ENCODE measurements at regions not wholly inside any gene's neighbourhood (a gene's known extent, or its start where the extent isn't known, plus 50 kb on each side); places are given as distances from the start of the nearest gene placed in this dataset.
"Not testable (repeated sequence)": the region's sequence is repeated elsewhere in the genome, so short reads cannot be mapped to it uniquely, and the experiment has no call there.

- H3K27me3 ChIP-seq (ENCODE audit: insufficient read depth, low read length) = no peaks in the 10 kb centered on the region
- H3K4me3 ChIP-seq (ENCODE audit: low read length) = no peak overlapping the region
- H3K4me1 ChIP-seq (ENCODE audit: insufficient read depth, low read length) = no peaks in the 10 kb centered on the region
- no peak overlapping the region for H2AFZ ChIP-seq (ENCODE audit: low read depth, low read length)
- H3K9me3 ChIP-seq (ENCODE audit: low read length) = no peaks in the 10 kb centered on the region
- no peaks in the 10 kb centered on the region for H3K36me3 ChIP-seq (ENCODE audit: insufficient read depth, low read length)
These were observed 544.7 kb upstream of the PTGER4 start for GRCh38 chr5:40134883-40135520.

- H3K36me3 ChIP-seq (ENCODE audit: insufficient read depth, low read length) = no peaks in the 10 kb centered on the region
- no peak overlapping the region for H2AFZ ChIP-seq (ENCODE audit: low read depth, low read length)
- H3K9me3 ChIP-seq (ENCODE audit: low read length) = no peaks in the 10 kb centered on the region
- no peak overlapping the region for H3K4me3 ChIP-seq (ENCODE audit: low read length)
- H3K4me1 ChIP-seq (ENCODE audit: insufficient read depth, low read length) = no peaks in the 10 kb centered on the region
- no peaks in the 10 kb centered on the region for H3K27me3 ChIP-seq (ENCODE audit: insufficient read depth, low read length)
These were observed 555.3 kb upstream of the PTGER4 start for GRCh38 chr5:40124367-40124766.

GRCh38 chr5:40121236-40121635, 558.5 kb upstream of the PTGER4 start:
- Histone ChIP-seq H2AFZ (ENCODE audit: low read depth, low read length) (no peak overlapping the region), H3K4me3 (ENCODE audit: low read length) (no peak overlapping the region), H3K4me1 (ENCODE audit: insufficient read depth, low read length) (no peaks in the 10 kb centered on the region), H3K27me3 (ENCODE audit: insufficient read depth, low read length) (no peaks in the 10 kb centered on the region), H3K36me3 (ENCODE audit: insufficient read depth, low read length) (no peaks in the 10 kb centered on the region), H3K9me3 (ENCODE audit: low read length) (no peaks in the 10 kb centered on the region)

GRCh38 chr5:40112875-40113274, 566.8 kb upstream of the PTGER4 start:
- Histone ChIP-seq H3K36me3 (ENCODE audit: insufficient read depth, low read length) (no peaks in the 10 kb centered on the region), H3K27me3 (ENCODE audit: insufficient read depth, low read length) (no peaks in the 10 kb centered on the region), H3K4me3 (ENCODE audit: low read length) (no peak overlapping the region), H3K9me3 (ENCODE audit: low read length) (no peaks in the 10 kb centered on the region), H3K4me1 (ENCODE audit: insufficient read depth, low read length) (no peaks in the 10 kb centered on the region), H2AFZ (ENCODE audit: low read depth, low read length) (no peak overlapping the region)

- not testable (repeated sequence) for H3K36me3 ChIP-seq (ENCODE audit: insufficient read depth, low read length); H3K4me1 ChIP-seq (ENCODE audit: insufficient read depth, low read length); H3K27me3 ChIP-seq (ENCODE audit: insufficient read depth, low read length); H2AFZ ChIP-seq (ENCODE audit: low read depth, low read length); H3K9me3 ChIP-seq (ENCODE audit: low read length); H3K4me3 ChIP-seq (ENCODE audit: low read length)
These were observed 568.7 kb upstream of the PTGER4 start for GRCh38 chr5:40111036-40111435.

GRCh38 chr5:40108764-40109390, 570.8 kb upstream of the PTGER4 start:
- H3K27me3 ChIP-seq (ENCODE audit: insufficient read depth, low read length); H3K4me3 ChIP-seq (ENCODE audit: low read length); H2AFZ ChIP-seq (ENCODE audit: low read depth, low read length); H3K9me3 ChIP-seq (ENCODE audit: low read length); H3K36me3 ChIP-seq (ENCODE audit: insufficient read depth, low read length); H3K4me1 ChIP-seq (ENCODE audit: insufficient read depth, low read length): not testable (repeated sequence)

GRCh38 chr5:40107786-40108185, 571.9 kb upstream of the PTGER4 start:
- not testable (repeated sequence) for H3K36me3 ChIP-seq (ENCODE audit: insufficient read depth, low read length); H3K4me3 ChIP-seq (ENCODE audit: low read length); H3K9me3 ChIP-seq (ENCODE audit: low read length); H3K4me1 ChIP-seq (ENCODE audit: insufficient read depth, low read length); H3K27me3 ChIP-seq (ENCODE audit: insufficient read depth, low read length); H2AFZ ChIP-seq (ENCODE audit: low read depth, low read length)

- H3K27me3 ChIP-seq (ENCODE audit: insufficient read depth, low read length) = no peaks in the 10 kb centered on the region
- H3K4me3 ChIP-seq (ENCODE audit: low read length) = no peak overlapping the region
- no peaks in the 10 kb centered on the region for H3K36me3 ChIP-seq (ENCODE audit: insufficient read depth, low read length)
- no peak overlapping the region for H2AFZ ChIP-seq (ENCODE audit: low read depth, low read length)
- no peaks in the 10 kb centered on the region for H3K4me1 ChIP-seq (ENCODE audit: insufficient read depth, low read length)
- H3K9me3 ChIP-seq (ENCODE audit: low read length) = no peaks in the 10 kb centered on the region
These were observed 572.9 kb upstream of the PTGER4 start for GRCh38 chr5:40106847-40107246.

- Histone ChIP-seq H3K27me3 (ENCODE audit: insufficient read depth, low read length) (no peaks in the 10 kb centered on the region), H3K9me3 (ENCODE audit: low read length) (no peaks in the 10 kb centered on the region), H3K4me1 (ENCODE audit: insufficient read depth, low read length) (no peaks in the 10 kb centered on the region), H3K36me3 (ENCODE audit: insufficient read depth, low read length) (no peaks in the 10 kb centered on the region), H2AFZ (ENCODE audit: low read depth, low read length) (no peak overlapping the region), H3K4me3 (ENCODE audit: low read length) (no peak overlapping the region)
These were observed 581.4 kb upstream of the PTGER4 start for GRCh38 chr5:40098313-40098712.

GRCh38 chr5:40093550-40093949, 586.2 kb upstream of the PTGER4 start:
- Histone ChIP-seq H3K27me3 (ENCODE audit: insufficient read depth, low read length) (no peaks in the 10 kb centered on the region), H3K9me3 (ENCODE audit: low read length) (no peaks in the 10 kb centered on the region), H3K36me3 (ENCODE audit: insufficient read depth, low read length) (no peaks in the 10 kb centered on the region), H3K4me1 (ENCODE audit: insufficient read depth, low read length) (no peaks in the 10 kb centered on the region), H2AFZ (ENCODE audit: low read depth, low read length) (no peak overlapping the region), H3K4me3 (ENCODE audit: low read length) (no peak overlapping the region)

GRCh38 chr5:40089269-40089668, 590.4 kb upstream of the PTGER4 start:
- H3K4me3 ChIP-seq (ENCODE audit: low read length) = no peak overlapping the region
- H3K4me1 ChIP-seq (ENCODE audit: insufficient read depth, low read length) = no peaks in the 10 kb centered on the region
- no peak overlapping the region for H2AFZ ChIP-seq (ENCODE audit: low read depth, low read length)
- no peaks in the 10 kb centered on the region for H3K27me3 ChIP-seq (ENCODE audit: insufficient read depth, low read length)
- H3K36me3 ChIP-seq (ENCODE audit: insufficient read depth, low read length) = no peaks in the 10 kb centered on the region
- no peaks in the 10 kb centered on the region for H3K9me3 ChIP-seq (ENCODE audit: low read length)

- Histone ChIP-seq H3K4me1 (ENCODE audit: insufficient read depth, low read length) (no peaks in the 10 kb centered on the region), H2AFZ (ENCODE audit: low read depth, low read length) (no peak overlapping the region), H3K36me3 (ENCODE audit: insufficient read depth, low read length) (no peaks in the 10 kb centered on the region), H3K4me3 (ENCODE audit: low read length) (no peak overlapping the region), H3K9me3 (ENCODE audit: low read length) (no peaks in the 10 kb centered on the region), H3K27me3 (ENCODE audit: insufficient read depth, low read length) (no peaks in the 10 kb centered on the region)
These were observed 595.1 kb upstream of the PTGER4 start for GRCh38 chr5:40084614-40085013.

GRCh38 chr5:40082313-40082712, 597.4 kb upstream of the PTGER4 start:
- no peaks in the 10 kb centered on the region for H3K4me1 ChIP-seq (ENCODE audit: insufficient read depth, low read length)
- no peaks in the 10 kb centered on the region for H3K36me3 ChIP-seq (ENCODE audit: insufficient read depth, low read length)
- H3K4me3 ChIP-seq (ENCODE audit: low read length) = no peak overlapping the region
- H3K9me3 ChIP-seq (ENCODE audit: low read length) = no peaks in the 10 kb centered on the region
- no peaks in the 10 kb centered on the region for H3K27me3 ChIP-seq (ENCODE audit: insufficient read depth, low read length)
- H2AFZ ChIP-seq (ENCODE audit: low read depth, low read length) = no peak overlapping the region

- Histone ChIP-seq H2AFZ (ENCODE audit: low read depth, low read length) (no peak overlapping the region), H3K36me3 (ENCODE audit: insufficient read depth, low read length) (no peaks in the 10 kb centered on the region), H3K27me3 (ENCODE audit: insufficient read depth, low read length) (no peaks in the 10 kb centered on the region), H3K4me1 (ENCODE audit: insufficient read depth, low read length) (no peaks in the 10 kb centered on the region), H3K4me3 (ENCODE audit: low read length) (no peak overlapping the region), H3K9me3 (ENCODE audit: low read length) (no peaks in the 10 kb centered on the region)
These were observed 599.5 kb upstream of the PTGER4 start for GRCh38 chr5:40080191-40080590.
